GM12874 (cell line): ENCODE measurements at regions not wholly inside any gene's neighbourhood (a gene's known extent, or its start where the extent isn't known, plus 50 kb on each side); places are given as distances from the start of the nearest gene placed in this dataset.

Source experiments
- TF ChIP-seq, protein P1 (sequence below): IDR thresholded peaks from 2 replicates; pipeline ENCODE4 v1.5.1; 2011; ENCODE audit warnings: low read depth, mild to moderate bottlenecking, control low read depth, low read length, moderate library complexity; ENCODE audit not compliant: insufficient read depth

DNA sequence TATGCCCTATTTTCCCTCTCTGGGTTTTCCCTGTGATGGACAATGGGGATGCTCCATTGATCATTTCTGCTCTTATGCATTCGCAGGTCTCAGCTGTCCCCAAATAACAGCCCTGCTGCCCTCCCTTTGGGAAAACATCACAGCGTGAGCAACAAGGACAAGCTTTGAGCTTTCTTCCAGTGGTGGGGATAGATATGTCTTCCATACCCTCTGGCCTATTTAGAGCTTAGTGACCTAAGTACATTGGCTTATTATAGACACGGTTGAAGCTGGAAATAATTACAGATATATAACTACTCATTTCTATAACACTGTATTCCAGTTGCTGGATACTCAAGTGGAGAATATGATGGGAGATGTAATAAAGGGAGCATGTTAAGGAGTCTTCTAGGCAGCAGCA is 304.3 kb upstream of the MGAT5 start:
- TF ChIP-seq, protein P1, sequence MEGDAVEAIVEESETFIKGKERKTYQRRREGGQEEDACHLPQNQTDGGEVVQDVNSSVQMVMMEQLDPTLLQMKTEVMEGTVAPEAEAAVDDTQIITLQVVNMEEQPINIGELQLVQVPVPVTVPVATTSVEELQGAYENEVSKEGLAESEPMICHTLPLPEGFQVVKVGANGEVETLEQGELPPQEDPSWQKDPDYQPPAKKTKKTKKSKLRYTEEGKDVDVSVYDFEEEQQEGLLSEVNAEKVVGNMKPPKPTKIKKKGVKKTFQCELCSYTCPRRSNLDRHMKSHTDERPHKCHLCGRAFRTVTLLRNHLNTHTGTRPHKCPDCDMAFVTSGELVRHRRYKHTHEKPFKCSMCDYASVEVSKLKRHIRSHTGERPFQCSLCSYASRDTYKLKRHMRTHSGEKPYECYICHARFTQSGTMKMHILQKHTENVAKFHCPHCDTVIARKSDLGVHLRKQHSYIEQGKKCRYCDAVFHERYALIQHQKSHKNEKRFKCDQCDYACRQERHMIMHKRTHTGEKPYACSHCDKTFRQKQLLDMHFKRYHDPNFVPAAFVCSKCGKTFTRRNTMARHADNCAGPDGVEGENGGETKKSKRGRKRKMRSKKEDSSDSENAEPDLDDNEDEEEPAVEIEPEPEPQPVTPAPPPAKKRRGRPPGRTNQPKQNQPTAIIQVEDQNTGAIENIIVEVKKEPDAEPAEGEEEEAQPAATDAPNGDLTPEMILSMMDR: no peak

DNA sequence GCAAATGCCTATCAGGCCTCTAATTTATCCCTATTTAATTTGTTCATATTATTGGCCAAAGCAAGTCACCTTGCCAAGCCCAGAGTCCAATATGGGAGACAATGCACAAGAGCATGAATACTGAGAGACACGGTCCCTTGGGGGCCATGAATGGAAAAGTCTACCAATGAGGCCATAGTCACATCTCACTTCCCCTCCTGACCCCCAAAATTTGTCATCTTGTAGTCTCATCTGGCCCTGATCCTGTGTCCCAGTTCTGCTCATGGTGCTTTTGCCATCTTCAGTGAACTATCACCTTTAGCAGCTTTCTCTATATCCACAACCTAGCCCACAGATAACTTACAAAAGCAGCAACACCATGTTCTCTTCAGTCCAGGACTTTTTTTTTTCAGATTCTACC is 302.7 kb upstream of the MGAT5 start:
- TF ChIP-seq, protein P1: no peak

DNA sequence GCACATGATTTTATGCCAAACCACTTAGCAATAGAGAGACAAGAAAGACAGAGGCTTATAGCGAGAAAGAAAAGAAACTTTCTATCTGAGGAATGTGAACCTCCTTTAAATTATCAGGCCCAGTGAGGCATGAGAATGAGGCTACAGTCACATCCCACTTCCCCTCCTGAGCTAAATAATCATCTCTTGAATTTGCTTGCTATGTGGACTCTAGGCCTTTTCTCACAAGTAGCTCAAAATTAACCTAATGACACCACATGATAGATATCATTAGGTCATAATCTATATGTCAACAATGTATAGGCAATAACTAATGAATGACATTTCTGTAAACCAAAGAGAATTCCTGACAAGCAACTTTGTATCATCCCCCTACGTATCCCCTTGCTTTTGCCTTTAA is 301.5 kb upstream of the MGAT5 start:
- TF ChIP-seq, protein P1: no peak

DNA sequence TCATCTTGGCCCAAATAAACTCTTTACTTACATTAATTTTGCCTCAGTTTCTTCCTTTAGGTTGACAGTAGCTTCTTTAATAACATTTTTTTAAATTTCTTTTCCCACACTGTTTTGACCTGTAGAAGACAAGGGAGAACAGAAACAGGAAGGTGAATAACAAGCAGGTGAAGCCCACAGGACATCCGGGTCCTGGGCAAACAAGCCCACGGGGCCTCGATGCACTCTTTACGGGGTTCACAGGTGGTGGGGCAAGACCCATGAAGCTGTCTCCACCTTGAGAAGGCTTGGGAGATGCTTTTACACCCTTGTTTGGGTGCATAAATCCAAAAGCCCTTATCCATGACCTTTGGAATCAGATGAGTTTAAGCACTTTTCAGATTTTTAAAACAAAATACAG is 301.0 kb upstream of the MGAT5 start:
- TF ChIP-seq, protein P1: no peak

DNA sequence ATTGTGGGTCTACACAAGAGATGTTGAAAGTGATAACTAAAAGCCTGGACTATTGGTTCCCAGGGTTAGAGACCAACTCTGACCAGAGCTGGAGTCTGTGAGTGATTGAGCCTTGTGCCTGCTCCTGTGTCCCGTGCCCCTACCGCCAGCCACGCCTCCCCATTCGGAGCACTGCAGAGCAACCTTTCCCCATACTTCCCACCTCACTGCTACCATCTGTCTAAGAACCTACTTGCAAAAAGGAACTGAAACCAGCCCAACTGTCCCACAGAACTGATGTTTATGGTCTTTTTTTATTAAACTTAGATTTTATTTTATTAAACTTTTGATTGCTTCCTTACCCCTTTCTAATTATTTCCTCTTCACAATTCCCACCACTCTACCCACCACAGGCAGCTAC is 300.3 kb upstream of the MGAT5 start:
- TF ChIP-seq, protein P1: no peak

DNA sequence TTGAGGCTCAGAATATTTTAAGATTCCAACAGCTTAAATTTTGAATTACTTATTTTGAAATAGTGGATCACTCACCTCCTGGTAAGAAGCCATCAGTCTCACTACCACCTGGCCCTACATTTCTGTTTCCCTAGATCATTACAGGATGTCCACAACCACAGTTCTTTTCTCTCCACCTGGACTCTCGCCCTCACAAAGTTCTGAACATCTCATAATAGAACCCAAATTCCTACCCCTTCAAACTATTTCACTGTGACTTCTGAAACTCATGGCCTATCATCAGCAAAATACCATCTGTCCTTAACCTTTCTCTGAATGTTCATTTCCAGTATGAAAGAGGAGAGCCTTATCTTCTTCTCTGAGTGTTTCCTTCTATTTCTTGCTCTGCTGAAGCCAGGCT is 299.2 kb upstream of the MGAT5 start:
- TF ChIP-seq, protein P1: no peak

DNA sequence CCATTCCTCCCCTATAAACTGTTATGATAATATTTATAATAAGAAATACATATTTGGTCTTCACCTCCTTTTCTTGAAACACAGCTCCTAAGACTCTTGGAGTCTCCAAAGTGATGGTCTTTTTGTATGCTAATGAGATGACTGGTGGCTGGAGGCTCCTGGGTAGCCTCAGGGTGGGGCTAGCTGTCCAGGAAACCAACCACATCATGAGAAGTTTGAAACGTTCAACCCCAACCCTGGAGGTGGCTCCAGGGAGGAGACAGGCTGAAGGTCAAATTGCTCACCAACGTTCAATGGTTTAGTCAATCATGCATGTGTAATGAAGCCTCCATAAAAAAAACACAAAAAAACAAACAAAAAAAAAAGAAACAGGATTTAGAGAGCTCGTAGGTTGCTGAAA is 298.7 kb upstream of the MGAT5 start:
- TF ChIP-seq, protein P1: 0 out of 2 replicates have a peak, but pooled peaks have one; percentile 9

DNA sequence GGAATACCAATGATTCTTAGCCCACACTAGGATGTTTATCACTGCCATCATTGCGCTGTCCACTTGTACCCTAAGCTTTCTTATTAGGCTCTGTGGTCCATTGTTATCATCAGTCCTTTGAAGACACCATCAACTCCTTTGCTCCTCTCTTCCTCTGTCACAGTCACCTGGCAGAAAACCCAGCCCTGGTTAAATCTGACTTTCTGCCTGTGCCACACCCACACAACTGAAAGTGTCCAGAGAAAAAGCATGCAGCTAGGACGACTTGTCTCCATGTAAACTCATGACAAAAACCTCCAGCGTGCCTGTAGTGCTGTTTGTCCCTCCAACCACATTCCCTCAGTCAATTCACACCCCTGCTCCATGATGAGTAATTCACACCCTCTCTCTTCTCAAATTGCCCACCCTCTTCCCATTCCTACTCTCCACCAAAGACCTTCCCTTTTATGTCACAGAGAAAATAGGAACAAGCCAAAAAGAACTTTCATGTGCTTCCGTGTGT is 297.4 kb upstream of the MGAT5 start:
- TF ChIP-seq, protein P1: no peak
